Stimulated activated CD4-positive, alpha-beta T cell treated with anti-CD3 and anti-CD28 coated beads, Interleukin-2, amount 100 ng/mL, for 4 hours (primary cell): ENCODE measurements at regions not wholly inside any gene's neighbourhood (a gene's known extent, or its start where the extent isn't known, plus 50 kb on each side); places are given as distances from the start of the nearest gene placed in this dataset.

Experiments used
- DNase-seq: peaks from one replicate; pipeline ENCODE4 v3.0.0-alpha.2; 2020; ENCODE audit warnings: low read depth

GRCh38 chr11:116442238-116442752, 330.5 kb downstream of the BUD13 start:
- no peak for DNase-seq

- no peak for DNase-seq
Measured at GRCh38 chr11:116439361-116439677, 333.5 kb downstream of the BUD13 start.

- DNase-seq, result no peak
Measured at GRCh38 chr11:116438651-116439360, 334.0 kb downstream of the BUD13 start.

GRCh38 chr11:116434986-116435385, 337.8 kb downstream of the BUD13 start:
- no peak for DNase-seq

- no peak for DNase-seq
Measured at GRCh38 chr11:116432301-116432700, 340.5 kb downstream of the BUD13 start.

- DNase-seq, result no peak
Measured at GRCh38 chr11:116431842-116432241, 340.9 kb downstream of the BUD13 start.

- no peak for DNase-seq
Measured at GRCh38 chr11:116428638-116428975, 344.2 kb downstream of the BUD13 start.

GRCh38 chr11:116427903-116428637, 344.7 kb downstream of the BUD13 start:
- DNase-seq, result no peak

GRCh38 chr11:116427337-116427902, 345.4 kb downstream of the BUD13 start:
- no peak for DNase-seq

GRCh38 chr11:116426761-116427160, 346.0 kb downstream of the BUD13 start:
- no peak for DNase-seq

GRCh38 chr11:116424615-116425261, 348.0 kb downstream of the BUD13 start:
- DNase-seq, result no peak

GRCh38 chr11:116422956-116423600, 349.7 kb downstream of the BUD13 start:
- no peak for DNase-seq

GRCh38 chr11:116422556-116422955, 350.2 kb downstream of the BUD13 start:
- no peak for DNase-seq

GRCh38 chr11:116421529-116422185, 351.1 kb downstream of the BUD13 start:
- no peak for DNase-seq

GRCh38 chr11:116420770-116421528, 351.8 kb downstream of the BUD13 start:
- DNase-seq, result no peak

GRCh38 chr11:116420030-116420429, 352.8 kb downstream of the BUD13 start:
- no peak for DNase-seq

GRCh38 chr11:116418388-116419041, 354.3 kb downstream of the BUD13 start:
- DNase-seq, result no peak

GRCh38 chr11:116416852-116417251, 355.9 kb downstream of the BUD13 start:
- DNase-seq, result no peak

GRCh38 chr11:116415095-116415494, 357.7 kb downstream of the BUD13 start:
- no peak for DNase-seq

- no peak for DNase-seq
Measured at GRCh38 chr11:116414357-116414880, 358.4 kb downstream of the BUD13 start.
